ENCODE measurements at regions not wholly inside any gene's neighbourhood (a gene's known extent, or its start where the extent isn't known, plus 50 kb on each side); places are given as distances from the start of the nearest gene placed in this dataset.

GRCh38 chr1:63255153-63255552, 67.2 kb upstream of the FOXD3 start:
- Histone ChIP-seq H3K9me3 (no peaks in the 10 kb centered on the region), H3K27me3 (no peaks in the 10 kb centered on the region), H3K4me3 (no peak overlapping the region), H3K4me1 (no peaks in the 10 kb centered on the region), H3K36me3 (no peaks in the 10 kb centered on the region), H3K27ac (no peak overlapping the region)
- 85 to 92% (median 90%) methylated on average over 1 of the region's 1 CpG for WGBS, 4 donors
- intact Hi-C loops (cut with DNase I), result no loop called here
- DNase-seq (no peak), ATAC-seq (no peak)
- TF ChIP-seq CTCF (IDR thresholded peaks at IDR 0.05) (no peak), POLR2A (IDR thresholded peaks at IDR 0.05) (no peak)

GRCh38 chr1:63261736-63262458, 60.5 kb upstream of the FOXD3 start:
- Histone ChIP-seq H3K4me1 (peaks cover 0 to 5% (median 0%) of the 10 kb centered on the region in 12 donors), H3K36me3 (no peaks in the 10 kb centered on the region), H3K9me3 (no peaks in the 10 kb centered on the region), H3K27ac (no peak overlapping the region), H3K27me3 (no peaks in the 10 kb centered on the region), H3K4me3 (no peak overlapping the region)
- 48 to 75% (median 66%) methylated on average over 2 of the region's 2 CpGs for WGBS, 4 donors
- TF ChIP-seq POLR2A (IDR thresholded peaks at IDR 0.05), result no peak
- TF ChIP-seq CTCF (IDR thresholded peaks at IDR 0.05), result no peak
- intact Hi-C loops (cut with DNase I), result no loop called here
- DNase-seq, result peak in 2 of 5 donors; percentile 18 to 41
- ATAC-seq, result peak; percentile 78 to 93 (median 90)

- H3K27me3 ChIP-seq, result no peaks in the 10 kb centered on the region
- peaks cover 0 to 5% (median 0%) of the 10 kb centered on the region in 12 donors for H3K4me1 ChIP-seq
- H3K4me3 ChIP-seq, result no peak overlapping the region
- TF ChIP-seq CTCF (IDR thresholded peaks at IDR 0.05), result no peak
- no peak for TF ChIP-seq POLR2A (IDR thresholded peaks at IDR 0.05)
- DNase-seq (no peak), ATAC-seq (peak in 1 of 4 donors; percentile 16)
- intact Hi-C loops (cut with DNase I), result no loop called here
- 83 to 93% (median 91%) methylated on average over 3 of the region's 3 CpGs for WGBS, 4 donors
- no peak overlapping the region for H3K27ac ChIP-seq
- no peaks in the 10 kb centered on the region for H3K9me3 ChIP-seq
- H3K36me3 ChIP-seq, result no peaks in the 10 kb centered on the region
Observed at GRCh38 chr1:63262459-63262770, 60.0 kb upstream of the FOXD3 start.

GRCh38 chr1:63264161-63264560, 58.2 kb upstream of the FOXD3 start:
- no peaks in the 10 kb centered on the region for H3K9me3 ChIP-seq
- WGBS, 4 donors, result 40 to 65% (median 54%) methylated on average over 2 of the region's 2 CpGs
- no peak for ATAC-seq

More at GRCh38 chr1:63264161-63264560, 58.2 kb upstream of the FOXD3 start:
- Histone ChIP-seq H3K27ac (no peak overlapping the region), H3K4me3 (no peak overlapping the region), H3K4me1 (peaks cover 0 to 5% (median 0%) of the 10 kb centered on the region in 12 donors), H3K27me3 (peaks cover 0 to 8% (median 0%) of the 10 kb centered on the region in 9 donors), H3K36me3 (no peaks in the 10 kb centered on the region)
- intact Hi-C loops (cut with DNase I), result no loop called here
- TF ChIP-seq CTCF (IDR thresholded peaks at IDR 0.05), result no peak
- TF ChIP-seq POLR2A (IDR thresholded peaks at IDR 0.05), result no peak
- DNase-seq, result no peak
